ENCODE measurements at regions not wholly inside any gene's neighbourhood (a gene's known extent, or its start where the extent isn't known, plus 50 kb on each side); places are given as distances from the start of the nearest gene placed in this dataset.
"Not testable (repeated sequence)": the region's sequence is repeated elsewhere in the genome, so short reads cannot be mapped to it uniquely, and the experiment has no call there.

DNA sequence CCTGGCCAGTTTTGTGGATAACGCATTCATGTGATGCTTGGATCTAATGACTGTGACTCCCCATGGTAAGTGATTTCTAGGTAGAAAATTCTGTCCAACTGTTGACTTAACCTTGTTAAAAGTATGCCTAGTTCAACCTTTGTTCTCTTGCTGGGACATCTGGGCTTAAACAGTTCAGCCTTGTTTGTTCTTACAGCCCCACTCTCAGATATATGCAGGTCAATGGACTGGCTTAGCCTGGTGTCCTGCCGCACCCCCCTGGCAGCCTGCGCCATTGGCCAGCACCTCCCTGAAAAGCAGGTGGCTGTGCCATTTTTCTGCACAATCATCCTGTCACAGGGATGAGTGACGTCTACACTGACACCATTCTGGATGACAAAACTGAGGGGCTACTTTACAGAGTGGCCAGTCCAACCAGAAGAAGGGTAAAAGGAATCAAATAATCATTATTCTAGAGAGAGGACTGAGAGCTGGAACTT lies 244.7 kb upstream of the ONECUT1 start:
- H3K27me3 ChIP-seq (ENCODE audit: control insufficient read depth in 5 of 5, insufficient read depth in 4 of 5, low read length in 5 of 5), result peaks cover 0 to 8% (median 3%) of the 10 kb centered on the region in 5 donors
- H3K9me3 ChIP-seq (ENCODE audit: control insufficient read depth in 5 of 5, low read length in 5 of 5), result peaks cover 0 to 3% (median 0%) of the 10 kb centered on the region in 5 donors
- H3K4me1 ChIP-seq (ENCODE audit: control insufficient read depth in 5 of 5, insufficient read depth in 5 of 5, low read length in 5 of 5), result no peaks in the 10 kb centered on the region
- H3K36me3 ChIP-seq (ENCODE audit: control insufficient read depth in 5 of 5, insufficient read depth in 5 of 5, low read length in 5 of 5), result no peaks in the 10 kb centered on the region
- H3K4me3 ChIP-seq (ENCODE audit: low read depth in 1 of 5, low read length in 5 of 5), result no peak overlapping the region
- no peak overlapping the region for H3K27ac ChIP-seq (ENCODE audit: low read depth, low read length)
- no peak overlapping the region for H3K9ac ChIP-seq (ENCODE audit: low read length in 5 of 5)

- no peak overlapping the region for H3K4me3 ChIP-seq (ENCODE audit: low read depth in 1 of 5, low read length in 5 of 5)
- H3K9me3 ChIP-seq (ENCODE audit: control insufficient read depth in 5 of 5, low read length in 5 of 5), result peaks cover 0 to 2% (median 0%) of the 10 kb centered on the region in 5 donors
- H3K4me1 ChIP-seq (ENCODE audit: control insufficient read depth in 5 of 5, insufficient read depth in 5 of 5, low read length in 5 of 5), result no peaks in the 10 kb centered on the region
- no peaks in the 10 kb centered on the region for H3K36me3 ChIP-seq (ENCODE audit: control insufficient read depth in 5 of 5, insufficient read depth in 5 of 5, low read length in 5 of 5)
- no peak overlapping the region for H3K9ac ChIP-seq (ENCODE audit: low read length in 5 of 5)
- H3K27ac ChIP-seq (ENCODE audit: low read depth, low read length), result no peak overlapping the region
- peaks cover 0 to 8% (median 3%) of the 10 kb centered on the region in 5 donors for H3K27me3 ChIP-seq (ENCODE audit: control insufficient read depth in 5 of 5, insufficient read depth in 4 of 5, low read length in 5 of 5)
Measured at GRCh38 chr15:53033709-53034108, 243.6 kb upstream of the ONECUT1 start.

- Histone ChIP-seq H3K27me3 (ENCODE audit: control insufficient read depth in 5 of 5, insufficient read depth in 4 of 5, low read length in 5 of 5) (no peaks in the 10 kb centered on the region), H3K4me1 (ENCODE audit: control insufficient read depth in 5 of 5, insufficient read depth in 5 of 5, low read length in 5 of 5) (no peaks in the 10 kb centered on the region), H3K36me3 (ENCODE audit: control insufficient read depth in 5 of 5, insufficient read depth in 5 of 5, low read length in 5 of 5) (no peaks in the 10 kb centered on the region), H3K9ac (ENCODE audit: low read length in 5 of 5) (no peak overlapping the region), H3K27ac (ENCODE audit: low read depth, low read length) (no peak overlapping the region), H3K9me3 (ENCODE audit: control insufficient read depth in 5 of 5, low read length in 5 of 5) (peaks cover 0 to 3% (median 0%) of the 10 kb centered on the region in 5 donors), H3K4me3 (ENCODE audit: low read depth in 1 of 5, low read length in 5 of 5) (no peak overlapping the region)
Measured at GRCh38 chr15:53031469-53031868, 241.3 kb upstream of the ONECUT1 start.

- Histone ChIP-seq H3K27me3 (ENCODE audit: control insufficient read depth in 5 of 5, insufficient read depth in 4 of 5, low read length in 5 of 5) (no peaks in the 10 kb centered on the region), H3K4me3 (ENCODE audit: low read depth in 1 of 5, low read length in 5 of 5) (no peak overlapping the region), H3K9ac (ENCODE audit: low read length in 5 of 5) (no peak overlapping the region), H3K27ac (ENCODE audit: low read depth, low read length) (no peak overlapping the region), H3K9me3 (ENCODE audit: control insufficient read depth in 5 of 5, low read length in 5 of 5) (peaks cover 0 to 7% (median 4%) of the 10 kb centered on the region in 5 donors), H3K36me3 (ENCODE audit: control insufficient read depth in 5 of 5, insufficient read depth in 5 of 5, low read length in 5 of 5) (no peaks in the 10 kb centered on the region), H3K4me1 (ENCODE audit: control insufficient read depth in 5 of 5, insufficient read depth in 5 of 5, low read length in 5 of 5) (no peaks in the 10 kb centered on the region)
Measured at GRCh38 chr15:53022788-53023187, 232.7 kb upstream of the ONECUT1 start.

DNA sequence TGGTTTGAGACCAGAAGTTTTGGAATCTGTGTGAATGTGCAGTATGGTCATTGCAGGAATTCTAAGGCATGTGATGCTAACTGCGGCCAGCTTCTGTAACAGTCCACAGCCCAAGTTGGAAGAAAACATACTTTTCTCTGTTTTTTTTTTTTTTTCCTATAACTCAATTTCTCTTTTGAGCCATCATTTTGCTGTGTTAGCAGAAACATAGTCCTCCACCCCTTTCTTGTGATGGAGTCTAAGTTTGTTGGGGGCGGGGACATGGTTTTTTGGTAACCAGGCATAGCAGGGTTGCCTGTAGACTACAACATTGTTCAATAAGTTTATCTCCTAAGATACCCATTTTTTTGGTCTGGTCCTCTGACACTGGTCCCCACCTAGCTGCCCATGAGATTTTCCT lies 223.2 kb upstream of the ONECUT1 start:
- no peaks in the 10 kb centered on the region for H3K36me3 ChIP-seq (ENCODE audit: control insufficient read depth in 5 of 5, insufficient read depth in 5 of 5, low read length in 5 of 5)
- no peak overlapping the region for H3K27ac ChIP-seq (ENCODE audit: low read depth, low read length)
- no peaks in the 10 kb centered on the region for H3K4me1 ChIP-seq (ENCODE audit: control insufficient read depth in 5 of 5, insufficient read depth in 5 of 5, low read length in 5 of 5)
- H3K4me3 ChIP-seq (ENCODE audit: low read depth in 1 of 5, low read length in 5 of 5), result no peak overlapping the region
- peaks cover 0 to 3% (median 0%) of the 10 kb centered on the region in 5 donors for H3K9me3 ChIP-seq (ENCODE audit: control insufficient read depth in 5 of 5, low read length in 5 of 5)
- H3K9ac ChIP-seq (ENCODE audit: low read length in 5 of 5), result no peak overlapping the region
- H3K27me3 ChIP-seq (ENCODE audit: control insufficient read depth in 5 of 5, insufficient read depth in 4 of 5, low read length in 5 of 5), result no peaks in the 10 kb centered on the region

GRCh38 chr15:53011779-53012178 lies 221.6 kb upstream of the ONECUT1 start:
- not testable (repeated sequence) for H3K4me1 ChIP-seq (ENCODE audit: control insufficient read depth in 5 of 5, insufficient read depth in 5 of 5, low read length in 5 of 5); H3K36me3 ChIP-seq (ENCODE audit: control insufficient read depth in 5 of 5, insufficient read depth in 5 of 5, low read length in 5 of 5); H3K9me3 ChIP-seq (ENCODE audit: control insufficient read depth in 5 of 5, low read length in 5 of 5); H3K4me3 ChIP-seq (ENCODE audit: low read depth in 1 of 5, low read length in 5 of 5); H3K27ac ChIP-seq (ENCODE audit: low read depth, low read length); H3K27me3 ChIP-seq (ENCODE audit: control insufficient read depth in 5 of 5, insufficient read depth in 4 of 5, low read length in 5 of 5); H3K9ac ChIP-seq (ENCODE audit: low read length in 5 of 5)

DNA sequence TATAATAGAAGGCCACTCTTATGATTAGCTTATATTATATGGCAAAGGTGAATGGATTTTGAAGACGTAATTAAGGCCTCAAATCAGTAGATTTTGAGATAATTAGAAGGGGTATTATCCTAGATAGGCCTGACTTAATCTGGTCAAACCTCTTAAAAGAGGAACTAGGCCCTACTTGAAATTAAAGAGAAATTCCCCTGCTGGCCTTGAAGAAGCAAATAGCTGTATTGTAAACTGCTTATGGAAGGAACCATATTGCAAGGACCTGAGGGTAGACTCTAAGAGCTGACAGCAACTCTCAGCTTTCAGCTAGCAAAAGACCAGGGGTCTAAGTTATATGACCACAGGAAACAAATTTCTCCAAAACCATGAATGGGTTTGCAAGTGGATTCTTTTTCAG lies 219.0 kb upstream of the ONECUT1 start:
- Histone ChIP-seq H3K9ac (ENCODE audit: low read length in 5 of 5) (no peak overlapping the region), H3K27ac (ENCODE audit: low read depth, low read length) (no peak overlapping the region), H3K27me3 (ENCODE audit: control insufficient read depth in 5 of 5, insufficient read depth in 4 of 5, low read length in 5 of 5) (no peaks in the 10 kb centered on the region), H3K9me3 (ENCODE audit: control insufficient read depth in 5 of 5, low read length in 5 of 5) (no peaks in the 10 kb centered on the region), H3K4me3 (ENCODE audit: low read depth in 1 of 5, low read length in 5 of 5) (no peak overlapping the region), H3K36me3 (ENCODE audit: control insufficient read depth in 5 of 5, insufficient read depth in 5 of 5, low read length in 5 of 5) (no peaks in the 10 kb centered on the region), H3K4me1 (ENCODE audit: control insufficient read depth in 5 of 5, insufficient read depth in 5 of 5, low read length in 5 of 5) (no peaks in the 10 kb centered on the region)

DNA sequence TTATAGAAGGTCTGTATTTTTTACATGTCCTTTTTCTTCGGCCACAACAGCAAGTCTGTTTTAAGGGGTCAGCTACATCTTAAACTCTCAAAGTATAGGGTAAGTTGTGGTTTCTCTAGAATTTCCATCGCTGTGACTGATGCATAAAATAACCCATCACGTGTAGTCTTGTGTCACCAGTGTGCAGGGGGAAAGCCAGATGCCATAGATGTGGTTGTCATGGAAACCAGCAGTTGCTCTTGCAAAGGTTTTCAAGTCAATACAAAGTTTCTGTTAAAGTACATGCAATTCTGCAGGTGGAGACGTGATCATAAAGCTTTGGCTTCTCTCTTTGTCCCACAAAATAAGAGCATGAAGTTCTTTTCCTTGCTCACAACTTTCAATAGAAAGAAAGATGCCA lies 210.3 kb upstream of the ONECUT1 start:
- no peaks in the 10 kb centered on the region for H3K27me3 ChIP-seq (ENCODE audit: control insufficient read depth in 5 of 5, insufficient read depth in 4 of 5, low read length in 5 of 5)
- no peak overlapping the region for H3K4me3 ChIP-seq (ENCODE audit: low read depth in 1 of 5, low read length in 5 of 5)
- peaks cover 0 to 2% (median 0%) of the 10 kb centered on the region in 5 donors for H3K9me3 ChIP-seq (ENCODE audit: control insufficient read depth in 5 of 5, low read length in 5 of 5)
- H3K27ac ChIP-seq (ENCODE audit: low read depth, low read length), result no peak overlapping the region
- no peaks in the 10 kb centered on the region for H3K4me1 ChIP-seq (ENCODE audit: control insufficient read depth in 5 of 5, insufficient read depth in 5 of 5, low read length in 5 of 5)
- H3K36me3 ChIP-seq (ENCODE audit: control insufficient read depth in 5 of 5, insufficient read depth in 5 of 5, low read length in 5 of 5), result no peaks in the 10 kb centered on the region
- H3K9ac ChIP-seq (ENCODE audit: low read length in 5 of 5), result no peak overlapping the region

- Histone ChIP-seq H3K9ac (ENCODE audit: low read length in 5 of 5) (no peak overlapping the region), H3K4me1 (ENCODE audit: control insufficient read depth in 5 of 5, insufficient read depth in 5 of 5, low read length in 5 of 5) (no peaks in the 10 kb centered on the region), H3K9me3 (ENCODE audit: control insufficient read depth in 5 of 5, low read length in 5 of 5) (peaks cover 0 to 4% (median 2%) of the 10 kb centered on the region in 5 donors), H3K36me3 (ENCODE audit: control insufficient read depth in 5 of 5, insufficient read depth in 5 of 5, low read length in 5 of 5) (no peaks in the 10 kb centered on the region), H3K27ac (ENCODE audit: low read depth, low read length) (no peak overlapping the region), H3K4me3 (ENCODE audit: low read depth in 1 of 5, low read length in 5 of 5) (no peak overlapping the region), H3K27me3 (ENCODE audit: control insufficient read depth in 5 of 5, insufficient read depth in 4 of 5, low read length in 5 of 5) (no peaks in the 10 kb centered on the region)
Measured at GRCh38 chr15:52997123-52997522, 207.0 kb upstream of the ONECUT1 start.

DNA sequence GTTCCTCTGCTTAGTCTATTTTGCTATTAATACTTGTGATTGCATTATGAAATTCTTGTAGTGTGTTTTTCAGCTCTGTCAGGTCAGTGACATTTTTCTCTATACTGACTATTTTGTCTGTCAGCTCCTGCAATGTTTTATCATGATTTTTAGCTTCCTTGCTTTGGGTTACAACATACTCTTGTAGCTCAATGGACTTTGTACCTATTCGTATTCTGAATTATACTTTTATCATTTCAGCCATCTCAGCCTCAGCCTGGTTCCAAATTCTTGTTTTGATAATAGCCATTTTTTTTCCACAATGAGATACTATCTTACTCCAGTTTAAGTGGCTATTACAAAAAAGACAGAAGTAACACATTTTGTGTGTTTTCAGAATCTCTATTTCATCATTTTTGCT lies 204.2 kb upstream of the ONECUT1 start:
- no peak overlapping the region for H3K27ac ChIP-seq (ENCODE audit: low read depth, low read length)
- no peaks in the 10 kb centered on the region for H3K27me3 ChIP-seq (ENCODE audit: control insufficient read depth in 5 of 5, insufficient read depth in 4 of 5, low read length in 5 of 5)
- H3K9ac ChIP-seq (ENCODE audit: low read length in 5 of 5), result no peak overlapping the region
- no peaks in the 10 kb centered on the region for H3K4me1 ChIP-seq (ENCODE audit: control insufficient read depth in 5 of 5, insufficient read depth in 5 of 5, low read length in 5 of 5)
- H3K9me3 ChIP-seq (ENCODE audit: control insufficient read depth in 5 of 5, low read length in 5 of 5), result peaks cover 0 to 4% (median 2%) of the 10 kb centered on the region in 5 donors
- no peak overlapping the region for H3K4me3 ChIP-seq (ENCODE audit: low read depth in 1 of 5, low read length in 5 of 5)
- no peaks in the 10 kb centered on the region for H3K36me3 ChIP-seq (ENCODE audit: control insufficient read depth in 5 of 5, insufficient read depth in 5 of 5, low read length in 5 of 5)

DNA sequence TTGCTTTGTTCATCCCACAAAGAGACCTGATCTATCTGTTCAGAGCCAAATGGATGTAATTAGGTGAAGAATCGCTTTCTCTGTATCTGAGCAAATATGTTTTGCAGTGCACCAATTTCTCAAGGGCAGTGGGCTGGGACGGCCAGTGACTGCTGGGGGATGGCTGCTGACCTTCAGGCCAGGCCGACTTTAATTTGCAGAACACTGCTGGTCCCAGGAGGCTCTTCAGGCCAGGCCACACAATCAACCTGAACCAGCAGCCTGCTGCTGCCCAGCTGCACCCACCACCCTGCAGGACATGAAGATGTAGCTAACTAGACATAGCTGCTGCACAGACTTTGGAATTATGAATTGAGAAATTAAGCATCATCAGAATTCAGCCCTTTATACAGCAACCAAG lies 194.4 kb upstream of the ONECUT1 start:
- Histone ChIP-seq H3K9ac (ENCODE audit: low read length in 5 of 5) (no peak overlapping the region), H3K9me3 (ENCODE audit: control insufficient read depth in 5 of 5, low read length in 5 of 5) (no peaks in the 10 kb centered on the region), H3K27ac (ENCODE audit: low read depth, low read length) (no peak overlapping the region), H3K4me1 (ENCODE audit: control insufficient read depth in 5 of 5, insufficient read depth in 5 of 5, low read length in 5 of 5) (no peaks in the 10 kb centered on the region), H3K4me3 (ENCODE audit: low read depth in 1 of 5, low read length in 5 of 5) (no peak overlapping the region), H3K27me3 (ENCODE audit: control insufficient read depth in 5 of 5, insufficient read depth in 4 of 5, low read length in 5 of 5) (no peaks in the 10 kb centered on the region), H3K36me3 (ENCODE audit: control insufficient read depth in 5 of 5, insufficient read depth in 5 of 5, low read length in 5 of 5) (no peaks in the 10 kb centered on the region)

All from subcutaneous abdominal adipose tissue (tissue), 5 donors.